ENCODE measurements at regions not wholly inside any gene's neighbourhood (a gene's known extent, or its start where the extent isn't known, plus 50 kb on each side); places are given as distances from the start of the nearest gene placed in this dataset.

DNA sequence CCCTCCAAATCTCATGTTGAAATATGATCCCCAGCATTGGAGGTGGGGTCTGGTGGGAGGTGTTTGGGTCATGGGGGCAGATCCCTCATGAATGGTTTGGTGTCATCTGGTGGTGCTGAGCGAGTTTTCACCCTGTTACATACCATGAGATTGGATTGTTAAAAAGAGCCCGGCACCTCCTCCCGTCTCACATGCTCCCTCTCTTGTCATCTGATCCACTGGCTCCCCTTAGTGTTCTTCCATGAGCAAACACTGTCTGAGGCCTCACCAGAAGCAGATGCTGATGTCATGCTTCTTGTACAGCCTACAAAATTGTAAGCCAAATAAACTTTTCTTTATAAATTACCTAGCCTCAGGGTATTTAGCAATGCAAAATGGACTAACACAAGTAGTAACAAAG is 405.0 kb upstream of the SLC39A10 start:
- no peak for TF ChIP-seq POLR2A (IDR thresholded peaks at IDR 0.05)
- TF ChIP-seq, protein P1, sequence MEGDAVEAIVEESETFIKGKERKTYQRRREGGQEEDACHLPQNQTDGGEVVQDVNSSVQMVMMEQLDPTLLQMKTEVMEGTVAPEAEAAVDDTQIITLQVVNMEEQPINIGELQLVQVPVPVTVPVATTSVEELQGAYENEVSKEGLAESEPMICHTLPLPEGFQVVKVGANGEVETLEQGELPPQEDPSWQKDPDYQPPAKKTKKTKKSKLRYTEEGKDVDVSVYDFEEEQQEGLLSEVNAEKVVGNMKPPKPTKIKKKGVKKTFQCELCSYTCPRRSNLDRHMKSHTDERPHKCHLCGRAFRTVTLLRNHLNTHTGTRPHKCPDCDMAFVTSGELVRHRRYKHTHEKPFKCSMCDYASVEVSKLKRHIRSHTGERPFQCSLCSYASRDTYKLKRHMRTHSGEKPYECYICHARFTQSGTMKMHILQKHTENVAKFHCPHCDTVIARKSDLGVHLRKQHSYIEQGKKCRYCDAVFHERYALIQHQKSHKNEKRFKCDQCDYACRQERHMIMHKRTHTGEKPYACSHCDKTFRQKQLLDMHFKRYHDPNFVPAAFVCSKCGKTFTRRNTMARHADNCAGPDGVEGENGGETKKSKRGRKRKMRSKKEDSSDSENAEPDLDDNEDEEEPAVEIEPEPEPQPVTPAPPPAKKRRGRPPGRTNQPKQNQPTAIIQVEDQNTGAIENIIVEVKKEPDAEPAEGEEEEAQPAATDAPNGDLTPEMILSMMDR (IDR thresholded peaks at IDR 0.05), result no peak

Measured in lower leg skin (tissue), 3 donors.